ENCODE measurements at regions not wholly inside any gene's neighbourhood (a gene's known extent, or its start where the extent isn't known, plus 50 kb on each side); places are given as distances from the start of the nearest gene placed in this dataset.

GRCh38 chr1:229894532-229894931, 172.5 kb upstream of the GALNT2 start:
- TF ChIP-seq CHD2 (IDR thresholded peaks at IDR 0.05; ENCODE audit: low read length) (no peak), USF2 (IDR thresholded peaks at IDR 0.05; ENCODE audit: low read length) (no peak), KDM5A (IDR thresholded peaks at IDR 0.05; ENCODE audit: low read length) (no peak), POLR2AphosphoS5 (IDR thresholded peaks at IDR 0.05; ENCODE audit: low read depth, low read length) (no peak), SIN3A (conservative IDR thresholded peaks at IDR 0.05 in 1 of 2, IDR thresholded peaks at IDR 0.05 in 1 of 2; ENCODE audit: low read depth in 1 of 2, low read length in 2 of 2) (no peak), SRF (IDR thresholded peaks at IDR 0.05; ENCODE audit: low read depth, low read length) (no peak), CTCF (IDR thresholded peaks at IDR 0.05; ENCODE audit: control extremely low read depth in 1 of 3, insufficient read depth in 1 of 3, low read depth in 1 of 3, low read length in 3 of 3) (no peak)
